ENCODE measurements at regions not wholly inside any gene's neighbourhood (a gene's known extent, or its start where the extent isn't known, plus 50 kb on each side); places are given as distances from the start of the nearest gene placed in this dataset.

GRCh38 chr20:18928626-18929025 lies 115.0 kb downstream of the SCP2D1 start:
- no peak for DNase-seq

GRCh38 chr20:18929800-18930199 lies 116.2 kb downstream of the SCP2D1 start:
- no peaks in the 10 kb centered on the region for H3K36me3 ChIP-seq (ENCODE audit: control insufficient read depth, insufficient read depth, low read length)

More at GRCh38 chr20:18928626-18929025, 115.0 kb downstream of the SCP2D1 start:
- H3K18ac ChIP-seq (ENCODE audit: low read length), result no peak overlapping the region
- H3K56ac ChIP-seq (ENCODE audit: low read length), result no peak overlapping the region
- H3K27ac ChIP-seq (ENCODE audit: low read depth, low read length), result no peak overlapping the region
- no peak overlapping the region for H2BK5ac ChIP-seq (ENCODE audit: low read length)
- H2AK5ac ChIP-seq (ENCODE audit: low read length), result no peak overlapping the region
- no peak overlapping the region for H3K4ac ChIP-seq (ENCODE audit: low read depth, low read length)
- H3K4me1 ChIP-seq (ENCODE audit: control insufficient read depth, low read depth, low read length), result no peaks in the 10 kb centered on the region
- H4K5ac ChIP-seq (ENCODE audit: low read length), result no peak overlapping the region
- no peak overlapping the region for H4K8ac ChIP-seq (ENCODE audit: low read depth, low read length)
- H3K79me2 ChIP-seq (ENCODE audit: control insufficient read depth, insufficient read depth, low read length), result no peaks in the 10 kb centered on the region
- H3K4me2 ChIP-seq (ENCODE audit: low read length), result no peak overlapping the region
- no peak overlapping the region for H2BK120ac ChIP-seq (ENCODE audit: low read depth, low read length)
- H2BK15ac ChIP-seq (replicated peaks; ENCODE audit: low read depth), result no peak overlapping the region
- no peak overlapping the region for H3K9ac ChIP-seq (ENCODE audit: low read length)
- no peak overlapping the region for H3K4me3 ChIP-seq (ENCODE audit: low read length)
- no peaks in the 10 kb centered on the region for H3K27me3 ChIP-seq (ENCODE audit: insufficient read depth, low read length, poor library complexity)
- no peak overlapping the region for H3K23ac ChIP-seq (ENCODE audit: low read length)
- H3K36me3 ChIP-seq (ENCODE audit: control insufficient read depth, insufficient read depth, low read length), result no peaks in the 10 kb centered on the region
- no peaks in the 10 kb centered on the region for H3K79me1 ChIP-seq (ENCODE audit: low read length)

DNA sequence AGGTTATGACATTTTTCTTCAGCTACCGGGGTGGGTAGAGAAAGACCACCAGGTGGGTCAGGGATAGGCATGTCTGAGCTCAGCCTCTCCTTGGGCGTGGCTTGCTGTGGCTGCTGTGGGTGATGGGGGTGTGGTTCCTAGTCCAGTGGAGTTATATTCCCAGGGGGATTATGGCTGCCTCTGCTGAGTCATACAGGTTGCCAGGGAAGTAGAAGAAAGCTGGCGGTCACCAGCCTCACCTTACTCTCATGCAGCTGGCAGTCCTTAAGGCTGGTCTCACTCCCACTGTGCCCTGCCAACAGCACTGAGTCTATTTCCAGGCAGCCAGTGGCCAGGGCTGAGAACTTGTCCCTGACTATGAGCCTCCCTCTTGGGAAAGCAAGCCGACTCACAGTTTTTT lies 130.0 kb downstream of the SCP2D1 start:
- no peak overlapping the region for H3K4me2 ChIP-seq (ENCODE audit: low read length)
- H3K4me1 ChIP-seq (ENCODE audit: control insufficient read depth, low read depth, low read length), result no peaks in the 10 kb centered on the region
- no peaks in the 10 kb centered on the region for H3K36me3 ChIP-seq (ENCODE audit: control insufficient read depth, insufficient read depth, low read length)
- no peaks in the 10 kb centered on the region for H3K79me1 ChIP-seq (ENCODE audit: low read length)
- no peaks in the 10 kb centered on the region for H3K27me3 ChIP-seq (ENCODE audit: insufficient read depth, low read length, poor library complexity)
- H2BK5ac ChIP-seq (ENCODE audit: low read length), result no peak overlapping the region
- H4K5ac ChIP-seq (ENCODE audit: low read length), result no peak overlapping the region
- DNase-seq, result no peak
- no peak overlapping the region for H3K27ac ChIP-seq (ENCODE audit: low read depth, low read length)
- H3K79me2 ChIP-seq (ENCODE audit: control insufficient read depth, insufficient read depth, low read length), result no peaks in the 10 kb centered on the region
- H3K56ac ChIP-seq (ENCODE audit: low read length), result no peak overlapping the region
- no peak overlapping the region for H3K4ac ChIP-seq (ENCODE audit: low read depth, low read length)
- no peak overlapping the region for H3K4me3 ChIP-seq (ENCODE audit: low read length)
- no peak overlapping the region for H2BK15ac ChIP-seq (replicated peaks; ENCODE audit: low read depth)
- no peak overlapping the region for H3K9ac ChIP-seq (ENCODE audit: low read length)
- WGBS (ENCODE audit: extremely low coverage, insufficient coverage, low lambda C conversion rate), result no CpG with 5 or more reads among the region's 4 CpGs
- H3K23ac ChIP-seq (ENCODE audit: low read length), result no peak overlapping the region
- H4K8ac ChIP-seq (ENCODE audit: low read depth, low read length), result no peak overlapping the region
- no peak overlapping the region for H2AK5ac ChIP-seq (ENCODE audit: low read length)
- no peak overlapping the region for H3K18ac ChIP-seq (ENCODE audit: low read length)
- H2BK120ac ChIP-seq (ENCODE audit: low read depth, low read length), result no peak overlapping the region

More at GRCh38 chr20:18929800-18930199, 116.2 kb downstream of the SCP2D1 start:
- Histone ChIP-seq H2AK5ac (ENCODE audit: low read length) (no peak overlapping the region), H3K4me3 (ENCODE audit: low read length) (no peak overlapping the region), H3K79me2 (ENCODE audit: control insufficient read depth, insufficient read depth, low read length) (no peaks in the 10 kb centered on the region), H3K79me1 (ENCODE audit: low read length) (no peaks in the 10 kb centered on the region), H3K18ac (ENCODE audit: low read length) (no peak overlapping the region), H3K56ac (ENCODE audit: low read length) (no peak overlapping the region), H3K4me1 (ENCODE audit: control insufficient read depth, low read depth, low read length) (no peaks in the 10 kb centered on the region), H3K27me3 (ENCODE audit: insufficient read depth, low read length, poor library complexity) (no peaks in the 10 kb centered on the region), H3K23ac (ENCODE audit: low read length) (no peak overlapping the region), H3K27ac (ENCODE audit: low read depth, low read length) (no peak overlapping the region), H2BK120ac (ENCODE audit: low read depth, low read length) (no peak overlapping the region), H3K4me2 (ENCODE audit: low read length) (no peak overlapping the region), H3K9ac (ENCODE audit: low read length) (no peak overlapping the region), H4K8ac (ENCODE audit: low read depth, low read length) (no peak overlapping the region), H3K4ac (ENCODE audit: low read depth, low read length) (no peak overlapping the region), H4K5ac (ENCODE audit: low read length) (no peak overlapping the region), H2BK5ac (ENCODE audit: low read length) (no peak overlapping the region), H2BK15ac (replicated peaks; ENCODE audit: low read depth) (no peak overlapping the region)
- WGBS (ENCODE audit: extremely low coverage, insufficient coverage, low lambda C conversion rate), result no CpG with 5 or more reads among the region's 1 CpG
- DNase-seq, result no peak

GRCh38 chr20:18956890-18957289 lies 143.3 kb downstream of the SCP2D1 start:
- Histone ChIP-seq H2AK5ac (ENCODE audit: low read length) (no peak overlapping the region), H3K4me2 (ENCODE audit: low read length) (no peak overlapping the region), H3K4ac (ENCODE audit: low read depth, low read length) (no peak overlapping the region), H3K27me3 (ENCODE audit: insufficient read depth, low read length, poor library complexity) (no peaks in the 10 kb centered on the region), H3K79me1 (ENCODE audit: low read length) (no peaks in the 10 kb centered on the region), H3K79me2 (ENCODE audit: control insufficient read depth, insufficient read depth, low read length) (no peaks in the 10 kb centered on the region), H3K36me3 (ENCODE audit: control insufficient read depth, insufficient read depth, low read length) (no peaks in the 10 kb centered on the region), H3K4me1 (ENCODE audit: control insufficient read depth, low read depth, low read length) (no peaks in the 10 kb centered on the region), H2BK120ac (ENCODE audit: low read depth, low read length) (no peak overlapping the region), H3K56ac (ENCODE audit: low read length) (no peak overlapping the region), H3K4me3 (ENCODE audit: low read length) (no peak overlapping the region), H2BK5ac (ENCODE audit: low read length) (no peak overlapping the region), H3K9ac (ENCODE audit: low read length) (no peak overlapping the region), H4K5ac (ENCODE audit: low read length) (no peak overlapping the region), H3K18ac (ENCODE audit: low read length) (no peak overlapping the region), H3K23ac (ENCODE audit: low read length) (no peak overlapping the region), H3K27ac (ENCODE audit: low read depth, low read length) (no peak overlapping the region), H4K8ac (ENCODE audit: low read depth, low read length) (no peak overlapping the region), H2BK15ac (replicated peaks; ENCODE audit: low read depth) (no peak overlapping the region)
- no CpG with 5 or more reads among the region's 4 CpGs for WGBS (ENCODE audit: extremely low coverage, insufficient coverage, low lambda C conversion rate)
- no peak for DNase-seq

DNA sequence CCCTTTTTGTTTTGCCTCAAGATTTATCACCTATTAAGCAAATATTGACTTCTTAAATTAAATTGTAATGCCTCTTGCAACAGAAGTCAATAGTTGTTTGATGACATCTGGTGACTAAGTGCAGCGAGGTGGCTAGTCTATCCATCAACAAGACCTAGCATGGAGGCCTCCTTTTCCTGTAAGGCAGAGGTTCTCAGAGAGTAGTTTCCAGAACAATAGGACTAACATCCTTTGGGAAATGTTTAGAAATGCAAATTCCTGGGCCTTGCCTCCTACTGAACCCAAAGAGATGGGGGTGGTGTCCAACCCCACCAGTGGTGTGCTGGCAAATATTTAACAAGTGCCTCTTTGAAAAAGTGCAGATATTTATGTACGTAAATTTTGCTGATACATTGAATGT lies 143.7 kb downstream of the SCP2D1 start:
- Histone ChIP-seq H2BK5ac (ENCODE audit: low read length) (no peak overlapping the region), H3K23ac (ENCODE audit: low read length) (no peak overlapping the region), H3K79me2 (ENCODE audit: control insufficient read depth, insufficient read depth, low read length) (no peaks in the 10 kb centered on the region), H3K4me3 (ENCODE audit: low read length) (no peak overlapping the region), H3K9ac (ENCODE audit: low read length) (no peak overlapping the region), H3K27ac (ENCODE audit: low read depth, low read length) (no peak overlapping the region), H3K4ac (ENCODE audit: low read depth, low read length) (no peak overlapping the region), H3K4me2 (ENCODE audit: low read length) (no peak overlapping the region), H2AK5ac (ENCODE audit: low read length) (no peak overlapping the region), H4K8ac (ENCODE audit: low read depth, low read length) (no peak overlapping the region), H3K56ac (ENCODE audit: low read length) (no peak overlapping the region), H4K5ac (ENCODE audit: low read length) (no peak overlapping the region), H2BK15ac (replicated peaks; ENCODE audit: low read depth) (no peak overlapping the region), H3K79me1 (ENCODE audit: low read length) (no peaks in the 10 kb centered on the region), H2BK120ac (ENCODE audit: low read depth, low read length) (no peak overlapping the region), H3K27me3 (ENCODE audit: insufficient read depth, low read length, poor library complexity) (no peaks in the 10 kb centered on the region), H3K36me3 (ENCODE audit: control insufficient read depth, insufficient read depth, low read length) (no peaks in the 10 kb centered on the region), H3K4me1 (ENCODE audit: control insufficient read depth, low read depth, low read length) (no peaks in the 10 kb centered on the region), H3K18ac (ENCODE audit: low read length) (no peak overlapping the region)
- no peak for DNase-seq
- WGBS (ENCODE audit: extremely low coverage, insufficient coverage, low lambda C conversion rate), result no CpG with 5 or more reads among the region's 2 CpGs

DNA sequence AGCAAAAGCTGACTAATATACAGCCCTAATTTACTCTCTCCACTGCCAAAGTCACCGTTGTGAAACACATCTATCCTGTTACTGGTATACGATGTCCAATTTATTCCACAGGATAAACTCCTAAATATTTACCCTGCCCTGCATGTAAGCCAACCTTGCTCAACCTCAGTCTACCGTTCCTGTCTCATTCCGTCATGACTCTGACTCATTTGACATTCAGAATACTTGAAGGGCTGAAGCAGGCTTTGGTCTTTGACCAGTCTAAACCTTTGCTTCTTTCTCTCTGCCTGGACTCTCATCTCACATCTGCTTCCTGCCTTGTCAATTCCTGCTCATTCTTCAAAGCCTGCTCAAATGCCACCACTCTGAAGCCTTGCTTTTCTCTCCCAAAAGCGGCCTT lies 157.5 kb downstream of the SCP2D1 start:
- Histone ChIP-seq H3K4me2 (ENCODE audit: low read length) (no peak overlapping the region), H4K8ac (ENCODE audit: low read depth, low read length) (no peak overlapping the region), H3K23ac (ENCODE audit: low read length) (no peak overlapping the region), H3K9ac (ENCODE audit: low read length) (no peak overlapping the region), H2BK120ac (ENCODE audit: low read depth, low read length) (no peak overlapping the region), H3K18ac (ENCODE audit: low read length) (no peak overlapping the region), H3K36me3 (ENCODE audit: control insufficient read depth, insufficient read depth, low read length) (no peaks in the 10 kb centered on the region), H3K27me3 (ENCODE audit: insufficient read depth, low read length, poor library complexity) (no peaks in the 10 kb centered on the region), H4K5ac (ENCODE audit: low read length) (no peak overlapping the region), H3K79me1 (ENCODE audit: low read length) (no peaks in the 10 kb centered on the region), H3K79me2 (ENCODE audit: control insufficient read depth, insufficient read depth, low read length) (no peaks in the 10 kb centered on the region), H3K4me1 (ENCODE audit: control insufficient read depth, low read depth, low read length) (no peaks in the 10 kb centered on the region), H2BK15ac (replicated peaks; ENCODE audit: low read depth) (no peak overlapping the region), H3K56ac (ENCODE audit: low read length) (no peak overlapping the region), H3K27ac (ENCODE audit: low read depth, low read length) (no peak overlapping the region), H2BK5ac (ENCODE audit: low read length) (no peak overlapping the region), H2AK5ac (ENCODE audit: low read length) (no peak overlapping the region), H3K4me3 (ENCODE audit: low read length) (no peak overlapping the region), H3K4ac (ENCODE audit: low read depth, low read length) (no peak overlapping the region)
- WGBS (ENCODE audit: extremely low coverage, insufficient coverage, low lambda C conversion rate), result no CpG with 5 or more reads among the region's 5 CpGs
- DNase-seq, result no peak

Measured in mesendoderm (in vitro differentiated cells).